Endodermal cell (in vitro differentiated cells): ENCODE measurements at regions not wholly inside any gene's neighbourhood (a gene's known extent, or its start where the extent isn't known, plus 50 kb on each side); places are given as distances from the start of the nearest gene placed in this dataset.

Experiments
- DNase-seq: peaks from one replicate; pipeline ENCODE4 v3.0.0-alpha.2; 2017
- H3K27ac ChIP-seq: 2 replicates; pipeline ENCODE4 v1.5.1; 2013; ENCODE audit warnings: mild to moderate bottlenecking, low read depth, low read length, moderate library complexity
- H3K27me3 ChIP-seq: 2 replicates; pipeline ENCODE4 v1.6.1; 2013; ENCODE audit warnings: mild to moderate bottlenecking, low read length, moderate library complexity; ENCODE audit not compliant: insufficient read depth, control insufficient read depth, poor library complexity, severe bottlenecking
- H3K36me3 ChIP-seq: 2 replicates; pipeline ENCODE4 v1.7.0; 2013; ENCODE audit warnings: mild to moderate bottlenecking, low read length, moderate library complexity; ENCODE audit not compliant: control insufficient read depth, insufficient read depth
- H3K4me1 ChIP-seq: one replicate; pipeline ENCODE4 v1.7.0; 2013; ENCODE audit warnings: low read length; ENCODE audit not compliant: control insufficient read depth, insufficient read depth
- H3K4me3 ChIP-seq: 2 replicates; pipeline ENCODE4 v1.5.1; 2013; ENCODE audit warnings: mild to moderate bottlenecking, low read length, moderate library complexity
- H3K9ac ChIP-seq: 2 replicates; pipeline ENCODE4 v1.6.1; 2013; ENCODE audit warnings: mild to moderate bottlenecking, low read length, moderate library complexity; ENCODE audit not compliant: poor library complexity, severe bottlenecking; ENCODE audit errors: extremely low read depth
- H3K9me3 ChIP-seq: 2 replicates; pipeline ENCODE4 v1.6.1; 2013; ENCODE audit warnings: mild to moderate bottlenecking, low read length, moderate library complexity; ENCODE audit not compliant: control insufficient read depth
- H3K27ac Mint-ChIP-seq: 2 replicates; pipeline ENCODE4 v1.8.0; 2020; ENCODE audit warnings: mixed read lengths
- H3K27me3 Mint-ChIP-seq: 2 replicates; pipeline ENCODE4 v1.8.0; 2021; ENCODE audit warnings: mild to moderate bottlenecking, mixed read lengths; ENCODE audit not compliant: insufficient read depth
- H3K36me3 Mint-ChIP-seq: 2 replicates; pipeline ENCODE4 v1.8.0; 2020; ENCODE audit warnings: low read depth, mixed read lengths
- H3K4me1 Mint-ChIP-seq: 2 replicates; pipeline ENCODE4 v1.8.0; 2020; ENCODE audit warnings: mixed read lengths
- H3K4me3 Mint-ChIP-seq: 2 replicates; pipeline ENCODE4 v1.8.0; 2020; ENCODE audit warnings: mild to moderate bottlenecking, moderate library complexity, mixed read lengths
- H3K9me3 Mint-ChIP-seq: 2 replicates; pipeline ENCODE4 v1.8.0; 2020; ENCODE audit warnings: mild to moderate bottlenecking, mixed read lengths
- CTCF ChIP-seq: fragments of 200-600 bp; sonication (generic); conservative IDR thresholded peaks from 2 replicates; pipeline ENCODE4 v1.5.0; 2021; ENCODE audit warnings: antibody characterized with exemption, mild to moderate bottlenecking
- WGBS, 2 experiments: methylation state at CpG; one replicate each; pipeline versions ENCODE4 v1.1.5 to v1.1.7; 2013; ENCODE audit warnings: missing lambda C conversion rate in 2 of 2, mixed read lengths in 1 of 2; ENCODE audit not compliant: insufficient coverage in 1 of 2, insufficient read length in 1 of 2; 5-methylcytosine and 5-hydroxymethylcytosine counted together

GRCh38 chr6:14487625-14488024 is 370.1 kb downstream of the CD83 start:
- H3K4me3 ChIP-seq: no peak overlapping the region
- WGBS, 2 experiments: 94 to 99% methylated on average over 3 of the region's 3 CpGs
- no peak for TF ChIP-seq CTCF
- no peak overlapping the region for H3K4me3 Mint-ChIP-seq
- no peak overlapping the region for H3K27ac Mint-ChIP-seq
- peaks cover 34% of the 10 kb centered on the region for H3K36me3 Mint-ChIP-seq
- H3K9ac ChIP-seq: no peak overlapping the region
- H3K4me1 ChIP-seq: no peaks in the 10 kb centered on the region
- H3K9me3 Mint-ChIP-seq: peaks cover 30% of the 10 kb centered on the region
- H3K9me3 ChIP-seq: peaks cover 14% of the 10 kb centered on the region
- H3K4me1 Mint-ChIP-seq: no peaks in the 10 kb centered on the region
- no peak overlapping the region for H3K27ac ChIP-seq
- H3K27me3 ChIP-seq: no peaks in the 10 kb centered on the region
- H3K27me3 Mint-ChIP-seq: no peaks in the 10 kb centered on the region
- H3K36me3 ChIP-seq: no peaks in the 10 kb centered on the region
- DNase-seq: no peak

GRCh38 chr6:14488180-14488579 is 370.6 kb downstream of the CD83 start:
- no peaks in the 10 kb centered on the region for H3K4me1 ChIP-seq
- DNase-seq: no peak
- 92 to 97% methylated on average over 2 of the region's 2 CpGs for WGBS, 2 experiments
- H3K9me3 ChIP-seq: peaks cover 19% of the 10 kb centered on the region
- H3K36me3 ChIP-seq: no peaks in the 10 kb centered on the region
- no peak overlapping the region for H3K27ac ChIP-seq
- Mint-ChIP-seq H3K4me3 (no peak overlapping the region), H3K27ac (no peak overlapping the region), H3K27me3 (no peaks in the 10 kb centered on the region), H3K9me3 (peaks cover 29% of the 10 kb centered on the region), H3K36me3 (peaks cover 37% of the 10 kb centered on the region), H3K4me1 (no peaks in the 10 kb centered on the region)
- no peak overlapping the region for H3K9ac ChIP-seq
- no peak for TF ChIP-seq CTCF
- no peak overlapping the region for H3K4me3 ChIP-seq
- H3K27me3 ChIP-seq: no peaks in the 10 kb centered on the region

- Mint-ChIP-seq H3K27me3 (no peaks in the 10 kb centered on the region), H3K36me3 (peaks cover 37% of the 10 kb centered on the region), H3K27ac (no peak overlapping the region), H3K9me3 (peaks cover 25% of the 10 kb centered on the region), H3K4me3 (no peak overlapping the region), H3K4me1 (no peaks in the 10 kb centered on the region)
- peaks cover 23% of the 10 kb centered on the region for H3K9me3 ChIP-seq
- no peaks in the 10 kb centered on the region for H3K27me3 ChIP-seq
- no peak for TF ChIP-seq CTCF
- WGBS, 2 experiments: 92 to 95% methylated on average over 2 to 3 of the region's 3 CpGs
- no peak overlapping the region for H3K9ac ChIP-seq
- H3K27ac ChIP-seq: no peak overlapping the region
- no peaks in the 10 kb centered on the region for H3K4me1 ChIP-seq
- no peak overlapping the region for H3K4me3 ChIP-seq
- no peak for DNase-seq
- no peaks in the 10 kb centered on the region for H3K36me3 ChIP-seq
These were observed 371.9 kb downstream of the CD83 start for GRCh38 chr6:14489445-14489844.
